ENCODE measurements at regions not wholly inside any gene's neighbourhood (a gene's known extent, or its start where the extent isn't known, plus 50 kb on each side); places are given as distances from the start of the nearest gene placed in this dataset.

DNA sequence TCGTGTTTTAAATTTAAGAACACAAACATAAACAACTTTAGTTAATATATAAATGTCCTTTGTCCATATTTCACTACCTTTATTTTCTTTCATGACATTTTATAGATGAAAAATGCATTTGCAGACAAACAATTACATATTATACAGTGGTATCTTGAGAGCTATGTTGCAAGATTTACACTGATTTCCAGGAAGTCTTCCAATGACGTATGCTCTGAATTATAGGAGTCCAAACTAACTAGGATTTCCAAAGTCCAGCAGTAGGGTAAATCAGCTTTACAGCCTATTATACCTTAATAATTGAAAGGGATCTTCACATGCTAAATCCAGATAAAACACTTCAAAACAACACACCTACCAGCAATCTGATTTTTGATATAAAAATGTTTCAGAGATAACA is 69.4 kb downstream of the HYCC1 start:
- TF ChIP-seq, protein P1, sequence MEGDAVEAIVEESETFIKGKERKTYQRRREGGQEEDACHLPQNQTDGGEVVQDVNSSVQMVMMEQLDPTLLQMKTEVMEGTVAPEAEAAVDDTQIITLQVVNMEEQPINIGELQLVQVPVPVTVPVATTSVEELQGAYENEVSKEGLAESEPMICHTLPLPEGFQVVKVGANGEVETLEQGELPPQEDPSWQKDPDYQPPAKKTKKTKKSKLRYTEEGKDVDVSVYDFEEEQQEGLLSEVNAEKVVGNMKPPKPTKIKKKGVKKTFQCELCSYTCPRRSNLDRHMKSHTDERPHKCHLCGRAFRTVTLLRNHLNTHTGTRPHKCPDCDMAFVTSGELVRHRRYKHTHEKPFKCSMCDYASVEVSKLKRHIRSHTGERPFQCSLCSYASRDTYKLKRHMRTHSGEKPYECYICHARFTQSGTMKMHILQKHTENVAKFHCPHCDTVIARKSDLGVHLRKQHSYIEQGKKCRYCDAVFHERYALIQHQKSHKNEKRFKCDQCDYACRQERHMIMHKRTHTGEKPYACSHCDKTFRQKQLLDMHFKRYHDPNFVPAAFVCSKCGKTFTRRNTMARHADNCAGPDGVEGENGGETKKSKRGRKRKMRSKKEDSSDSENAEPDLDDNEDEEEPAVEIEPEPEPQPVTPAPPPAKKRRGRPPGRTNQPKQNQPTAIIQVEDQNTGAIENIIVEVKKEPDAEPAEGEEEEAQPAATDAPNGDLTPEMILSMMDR (IDR thresholded peaks at IDR 0.05) = no peak
- TF ChIP-seq EZH2 (IDR thresholded peaks at IDR 0.05) (no peak), EZH2phosphoT487 (IDR thresholded peaks at IDR 0.05) (no peak)
